GM12874 (cell line): ENCODE measurements at regions not wholly inside any gene's neighbourhood (a gene's known extent, or its start where the extent isn't known, plus 50 kb on each side); places are given as distances from the start of the nearest gene placed in this dataset.

Experiments
- CTCF ChIP-seq: IDR thresholded peaks from 2 replicates; pipeline ENCODE4 v1.5.1; 2011; ENCODE audit warnings: low read depth, mild to moderate bottlenecking, control low read depth, low read length, moderate library complexity; ENCODE audit not compliant: insufficient read depth

GRCh38 chr13:31891472-31891871 is 140.1 kb upstream of the FRY start:
- no peak for TF ChIP-seq CTCF

GRCh38 chr13:31894931-31895330 is 136.6 kb upstream of the FRY start:
- no peak for TF ChIP-seq CTCF

GRCh38 chr13:31895691-31896090 is 135.9 kb upstream of the FRY start:
- TF ChIP-seq CTCF: no peak

GRCh38 chr13:31896427-31896826 is 135.1 kb upstream of the FRY start:
- no peak for TF ChIP-seq CTCF

- no peak for TF ChIP-seq CTCF
Observed at GRCh38 chr13:31898378-31899071, 133.0 kb upstream of the FRY start.

GRCh38 chr13:31901985-31902384 is 129.6 kb upstream of the FRY start:
- no peak for TF ChIP-seq CTCF

GRCh38 chr13:31903111-31903815 is 128.3 kb upstream of the FRY start:
- no peak for TF ChIP-seq CTCF
